GM21447 (cell line): ENCODE measurements at regions not wholly inside any gene's neighbourhood (a gene's known extent, or its start where the extent isn't known, plus 50 kb on each side); places are given as distances from the start of the nearest gene placed in this dataset.
"Not testable (repeated sequence)": the region's sequence is repeated elsewhere in the genome, so short reads cannot be mapped to it uniquely, and the experiment has no call there.

Source experiments
- ATAC-seq: cut with Tn5 transposase; IDR thresholded peaks from one replicate; pipeline ENCODE4 v1.9.1; 2021; ENCODE audit not compliant: unreplicated experiment

DNA sequence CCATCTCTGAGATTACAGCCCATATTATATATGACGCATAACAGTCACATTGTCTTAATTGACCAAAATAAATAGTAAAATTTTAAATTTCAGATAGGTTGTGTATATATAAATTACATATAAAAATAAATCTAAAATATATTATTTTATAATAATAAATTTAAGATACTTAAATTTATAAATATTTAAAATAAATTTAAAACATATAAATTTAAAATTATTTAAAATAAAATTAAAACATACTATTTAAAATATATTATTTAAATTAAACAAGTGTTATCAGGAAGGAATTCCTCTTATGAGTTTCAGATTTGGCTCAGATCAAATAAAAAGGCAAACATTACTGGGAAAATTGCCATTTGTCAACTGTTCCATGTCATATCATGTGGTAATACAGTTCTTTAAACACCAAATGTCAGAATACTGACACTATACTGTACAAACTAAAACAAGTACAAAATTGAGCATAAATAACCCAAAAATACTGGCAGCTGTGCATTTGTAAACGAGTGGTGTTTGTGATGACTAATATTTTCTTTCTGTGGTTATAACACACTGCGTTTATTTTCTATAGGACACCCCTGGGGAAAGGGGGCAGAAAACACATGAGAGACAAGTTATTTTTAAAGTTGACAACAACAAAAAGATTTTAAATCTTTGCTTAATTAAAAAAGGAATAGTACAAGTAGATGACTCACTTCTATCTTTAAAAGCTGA, 71.3 kb upstream of the DGKB start:
- no peak for ATAC-seq

DNA sequence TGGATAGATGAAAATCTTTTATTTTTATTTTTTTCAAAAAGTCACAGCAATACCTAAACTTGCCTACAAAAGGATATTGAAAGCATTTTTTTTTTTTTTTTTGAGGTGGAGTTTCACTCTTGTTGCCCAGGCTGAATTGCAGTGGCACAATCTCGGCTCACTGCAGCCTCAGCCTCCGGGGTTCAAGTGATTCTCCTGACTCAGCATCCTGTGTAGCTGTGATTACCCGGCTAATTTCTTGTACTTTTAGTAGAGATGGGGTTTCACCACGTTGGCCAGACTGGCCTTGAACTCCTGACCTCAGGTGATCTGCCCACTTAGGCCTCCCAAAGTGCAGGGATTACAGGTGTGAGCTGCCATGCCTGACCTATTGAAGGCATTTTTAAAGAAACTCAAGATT, 69.1 kb upstream of the DGKB start:
- ATAC-seq, result not testable (repeated sequence)

DNA sequence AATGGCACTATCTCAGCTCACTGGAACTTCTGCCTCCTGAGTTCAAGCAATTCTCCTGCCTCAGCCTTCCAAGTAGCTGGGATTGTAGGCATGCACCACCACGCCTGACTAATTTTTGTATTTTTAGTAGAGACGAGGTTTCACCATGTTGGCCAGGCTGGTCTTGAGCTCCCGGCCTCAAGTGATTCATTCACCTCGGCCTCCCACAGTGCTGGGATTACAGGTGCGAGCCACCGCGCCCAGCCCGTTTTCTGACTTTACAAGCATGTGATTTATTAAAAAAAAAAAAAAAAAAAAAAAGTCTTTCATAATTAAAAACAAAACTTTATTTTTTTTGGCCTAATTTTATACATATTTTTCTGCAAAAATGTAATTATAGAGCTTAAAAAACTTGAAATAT, 64.8 kb upstream of the DGKB start:
- ATAC-seq, result not testable (repeated sequence)

DNA sequence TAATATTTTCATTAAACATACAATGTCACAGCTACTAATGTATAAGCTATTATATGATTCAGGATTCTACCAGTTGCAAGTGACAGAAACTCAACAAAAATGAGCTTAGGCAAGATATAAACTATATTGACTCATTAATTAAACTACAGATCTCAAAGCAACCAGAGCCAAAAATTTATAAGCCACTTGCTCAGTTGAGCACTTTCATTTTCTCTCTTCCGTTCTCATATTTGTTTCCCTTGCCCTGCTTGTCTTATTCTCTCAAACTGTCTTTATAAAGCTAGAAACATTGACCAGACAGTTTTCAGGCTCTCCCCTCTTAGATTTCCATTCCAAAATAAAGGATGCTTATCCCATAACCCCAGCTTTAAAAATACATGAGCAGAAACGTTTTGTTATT, 60.2 kb upstream of the DGKB start:
- ATAC-seq, result no peak

DNA sequence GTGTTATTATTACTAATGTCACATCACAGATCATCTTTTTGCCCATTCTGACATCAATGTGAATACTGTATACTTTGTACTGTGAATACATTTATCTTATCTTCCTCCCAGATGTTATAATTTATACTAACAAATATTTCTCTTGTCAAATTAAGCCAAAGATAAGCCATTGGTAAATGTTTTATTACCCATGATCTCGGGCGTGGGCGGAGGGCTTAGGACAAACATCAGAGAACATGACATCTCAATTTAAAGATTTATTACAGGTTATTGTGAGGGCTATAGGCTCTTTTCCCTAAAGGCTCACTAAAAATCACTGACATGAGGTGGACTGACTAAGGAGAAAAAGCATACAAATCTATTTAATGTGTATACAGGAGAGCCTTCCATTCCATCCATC, 58.2 kb upstream of the DGKB start:
- ATAC-seq, result no peak

DNA sequence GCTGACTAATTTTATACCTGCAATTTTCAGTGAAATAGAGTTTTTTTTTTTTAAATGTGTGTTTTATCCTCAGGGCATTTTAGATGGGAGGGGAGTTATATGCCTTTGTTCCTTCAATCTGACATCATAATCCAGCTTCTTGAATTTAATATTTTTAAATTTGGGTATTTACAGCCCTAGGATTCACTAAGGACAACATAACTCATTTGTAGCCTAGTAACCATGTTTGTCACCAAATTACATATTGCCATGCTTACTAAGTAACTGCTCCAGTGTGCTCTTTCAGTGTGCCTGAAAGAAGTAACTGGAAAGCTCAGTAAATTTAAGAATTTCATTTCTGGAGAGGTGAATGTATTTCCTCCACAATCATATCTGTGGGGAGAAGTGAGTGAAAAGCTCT, 56.8 kb upstream of the DGKB start:
- ATAC-seq, result no peak

DNA sequence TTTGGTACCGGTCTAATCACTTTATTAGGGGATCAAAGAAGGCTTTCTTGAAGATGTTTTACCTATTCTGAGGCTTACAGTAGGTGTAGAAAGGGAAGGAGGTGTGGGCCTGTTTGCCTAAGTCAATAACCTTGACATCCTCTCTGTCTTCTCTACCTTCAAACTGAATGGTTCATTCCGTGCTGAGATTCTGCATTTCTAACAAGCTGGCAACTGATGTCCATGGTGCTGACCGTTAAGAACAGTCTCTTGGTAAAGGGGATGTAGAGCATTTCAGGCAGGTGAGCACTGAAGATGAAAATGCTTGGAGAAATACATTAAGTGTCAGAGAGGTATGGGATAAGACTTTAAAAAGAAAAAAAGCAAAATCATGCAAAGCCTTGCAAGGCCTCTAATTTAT, 51.5 kb upstream of the DGKB start:
- ATAC-seq, result no peak
